HG02763 (cell line): ENCODE measurements at regions not wholly inside any gene's neighbourhood (a gene's known extent, or its start where the extent isn't known, plus 50 kb on each side); places are given as distances from the start of the nearest gene placed in this dataset.
"Not testable (repeated sequence)": the region's sequence is repeated elsewhere in the genome, so short reads cannot be mapped to it uniquely, and the experiment has no call there.

Experiments
- ATAC-seq: cut with Tn5 transposase; IDR thresholded peaks from one replicate; pipeline ENCODE4 v1.9.1; 2021; ENCODE audit warnings: mild to moderate bottlenecking, moderate library complexity; ENCODE audit not compliant: unreplicated experiment

DNA sequence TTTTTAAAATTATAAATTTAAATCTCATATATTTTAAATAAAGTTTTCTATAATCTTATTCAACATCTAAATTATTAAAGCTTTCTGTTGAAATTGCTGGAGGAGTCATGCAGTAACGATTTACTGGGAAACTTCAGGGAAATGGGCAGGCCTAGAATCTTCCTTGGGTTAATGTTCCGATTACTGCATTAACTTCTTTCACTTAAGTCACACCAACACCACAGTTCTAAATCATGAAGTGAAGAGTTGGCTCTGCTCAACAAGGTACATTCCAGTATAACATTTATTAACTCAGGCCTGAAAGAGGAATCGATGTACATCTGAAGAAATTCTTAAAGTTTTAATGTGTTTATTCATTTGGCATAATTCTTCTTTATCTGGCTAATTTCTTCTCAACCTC, 244.3 kb downstream of the CCER1 start:
- ATAC-seq = no peak

DNA sequence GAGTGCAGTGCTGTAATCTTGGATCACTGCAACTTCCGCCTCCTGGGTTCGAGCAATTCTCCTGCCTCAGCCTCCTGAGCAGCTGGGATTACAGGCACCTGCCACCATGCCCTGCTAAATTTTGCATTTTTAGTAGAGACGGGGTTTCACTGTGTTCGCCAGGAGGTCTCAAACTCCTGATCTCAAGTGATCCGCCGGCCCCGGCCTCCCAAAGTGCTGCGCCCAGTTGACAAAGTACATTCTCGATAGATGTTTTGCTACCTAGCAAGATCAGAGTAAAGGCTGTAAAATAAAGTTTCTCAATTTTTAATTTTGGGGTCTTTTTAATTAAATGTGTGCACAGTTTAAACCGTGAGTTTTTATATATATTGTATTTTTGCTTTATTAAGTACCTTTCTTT, 248.9 kb downstream of the CCER1 start:
- ATAC-seq = no peak

DNA sequence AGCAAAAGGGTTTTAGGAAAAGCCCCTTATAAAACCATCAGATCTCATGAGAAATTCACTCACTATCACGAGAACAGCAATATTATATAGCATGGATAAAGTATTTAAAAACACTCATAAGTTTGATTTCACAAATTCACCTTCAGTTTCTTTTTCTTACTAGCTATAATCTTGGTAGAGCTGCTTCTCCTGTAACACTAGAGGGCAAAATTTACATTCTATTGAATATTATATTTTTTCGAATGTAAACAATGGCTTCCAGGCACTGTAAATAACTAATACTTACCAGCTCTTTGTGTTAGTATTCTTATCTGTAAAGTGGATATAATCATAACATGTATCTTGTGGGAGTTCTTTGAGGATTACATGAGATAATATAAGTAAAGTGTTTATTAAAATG, 259.6 kb downstream of the CCER1 start:
- ATAC-seq = no peak

DNA sequence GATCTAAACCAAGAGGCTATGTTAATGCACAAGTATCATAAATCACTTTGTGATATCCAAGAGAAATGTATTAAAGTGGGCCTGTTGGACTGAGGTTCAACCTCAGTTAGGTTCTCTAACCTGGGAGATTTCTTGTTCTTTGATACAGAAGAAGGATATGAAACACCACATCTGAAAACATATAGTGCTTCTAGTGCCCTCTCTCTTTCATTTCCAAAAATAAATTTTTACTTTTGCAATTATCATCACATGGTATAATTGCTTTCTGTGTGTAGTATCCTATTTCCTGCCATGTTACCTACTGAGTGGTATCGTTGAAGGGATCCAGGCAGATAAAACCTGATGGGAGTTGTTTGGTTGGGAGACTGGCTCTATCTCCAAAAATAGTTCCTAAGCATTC, 264.9 kb downstream of the CCER1 start:
- no peak for ATAC-seq

DNA sequence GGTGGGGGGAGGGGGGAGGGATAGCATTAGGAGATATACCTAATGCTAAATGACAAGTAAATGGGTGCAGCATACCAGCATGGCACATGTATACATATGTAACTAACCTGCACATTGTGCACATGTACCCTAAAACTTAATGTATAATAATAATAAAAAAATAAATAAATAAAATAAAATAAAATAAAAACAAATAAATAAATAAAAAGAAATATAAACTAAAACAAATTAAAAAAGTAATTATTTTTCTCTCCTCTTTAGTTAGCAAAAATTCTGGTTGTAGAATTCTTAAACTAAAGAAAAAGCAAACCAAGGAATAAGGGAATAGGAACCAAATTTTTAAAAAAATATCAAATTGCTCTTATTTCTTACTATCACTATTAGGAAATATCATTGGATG, 267.3 kb downstream of the CCER1 start:
- not testable (repeated sequence) for ATAC-seq

DNA sequence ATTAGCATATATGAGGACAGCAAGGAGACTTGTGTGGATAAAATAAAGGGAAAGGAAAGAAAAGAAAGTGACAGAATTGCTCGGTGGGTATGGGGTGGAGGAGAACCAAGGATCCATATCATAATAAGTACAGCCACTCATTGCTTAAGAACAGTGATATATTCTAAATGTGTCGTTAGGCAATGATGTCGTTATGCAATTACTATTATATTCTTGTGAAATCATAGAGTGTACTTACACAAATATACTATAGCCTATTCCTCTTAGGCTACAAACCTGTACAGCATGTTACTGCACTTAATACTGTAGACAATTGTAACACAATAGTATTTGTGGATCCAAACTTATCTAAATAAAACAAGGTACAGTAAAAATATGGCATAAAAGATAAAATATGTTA, 271.1 kb downstream of the CCER1 start:
- no peak for ATAC-seq

DNA sequence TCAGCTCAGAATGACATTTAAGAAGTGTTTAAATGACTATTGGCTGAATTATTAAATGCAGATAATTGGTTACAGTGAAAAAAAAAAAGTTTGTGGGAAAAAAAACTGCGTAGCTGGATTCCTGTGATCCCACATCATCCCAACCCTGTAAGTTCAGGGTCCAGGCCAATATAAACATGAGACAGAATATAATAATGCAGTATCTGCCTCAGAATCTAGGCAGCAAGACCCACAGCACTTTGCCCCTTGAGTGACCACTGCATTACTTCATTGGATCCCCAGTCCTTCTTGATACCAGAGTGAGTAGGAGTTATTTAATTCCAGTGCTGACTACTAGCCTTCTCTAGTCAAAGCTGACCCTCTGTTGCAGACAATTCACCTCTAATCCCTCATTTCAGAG, 272.6 kb downstream of the CCER1 start:
- no peak for ATAC-seq

DNA sequence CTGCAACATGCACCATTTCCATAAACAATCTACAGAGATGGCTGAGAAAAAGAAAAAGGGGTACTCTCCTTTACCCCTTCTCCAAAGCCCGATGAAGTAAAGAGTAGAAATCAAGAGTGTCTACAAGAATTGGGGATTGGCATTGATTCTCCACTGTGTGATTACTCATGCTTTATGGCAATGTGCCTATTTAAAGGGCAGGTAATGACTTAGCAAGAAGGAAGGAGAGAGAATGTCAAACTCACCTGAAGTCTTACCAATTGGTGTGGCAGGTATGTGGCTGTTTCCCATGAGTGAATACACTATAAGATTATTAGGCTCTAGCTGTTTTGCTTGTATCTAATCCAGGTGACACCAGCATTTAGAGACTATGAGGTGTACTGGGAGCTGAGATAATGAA, 275.3 kb downstream of the CCER1 start:
- no peak for ATAC-seq

DNA sequence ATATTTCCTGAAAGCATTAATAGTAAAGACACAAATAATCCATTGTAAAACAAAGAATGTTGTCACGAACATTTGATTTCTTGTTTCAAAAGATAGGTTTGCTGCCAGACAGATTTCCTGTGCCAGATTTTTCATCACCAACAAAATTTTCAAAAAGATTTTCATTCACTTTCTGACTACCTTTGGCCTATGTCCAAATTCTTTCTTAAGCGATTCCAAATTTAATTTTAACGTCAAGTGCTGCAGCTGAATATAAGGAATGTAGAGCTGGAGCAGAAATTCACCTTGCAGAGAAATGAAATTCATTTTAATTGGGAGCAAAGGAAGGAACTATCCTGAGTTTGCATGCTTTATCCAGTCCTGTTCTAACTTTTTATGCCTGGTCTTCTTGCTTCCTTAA, 277.4 kb downstream of the CCER1 start:
- no peak for ATAC-seq

DNA sequence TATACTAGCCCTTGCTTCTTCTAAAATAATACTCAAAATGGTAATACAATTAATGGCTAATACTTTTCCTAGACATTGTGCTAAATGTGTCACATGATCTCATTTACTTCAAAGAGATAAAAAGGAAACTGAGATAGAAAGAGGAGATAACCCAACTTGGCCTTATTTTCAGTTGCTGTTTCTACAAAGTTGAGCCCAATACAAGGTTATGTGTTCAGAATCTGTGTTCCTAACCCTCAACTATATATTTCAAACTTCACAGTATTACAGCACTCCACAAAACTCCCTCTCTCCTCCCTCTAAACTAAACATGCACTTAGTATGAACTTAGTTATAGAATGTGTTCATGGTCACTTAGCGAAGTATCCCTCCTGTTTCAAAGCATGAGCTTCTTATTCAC, 277.9 kb downstream of the CCER1 start:
- no peak for ATAC-seq

DNA sequence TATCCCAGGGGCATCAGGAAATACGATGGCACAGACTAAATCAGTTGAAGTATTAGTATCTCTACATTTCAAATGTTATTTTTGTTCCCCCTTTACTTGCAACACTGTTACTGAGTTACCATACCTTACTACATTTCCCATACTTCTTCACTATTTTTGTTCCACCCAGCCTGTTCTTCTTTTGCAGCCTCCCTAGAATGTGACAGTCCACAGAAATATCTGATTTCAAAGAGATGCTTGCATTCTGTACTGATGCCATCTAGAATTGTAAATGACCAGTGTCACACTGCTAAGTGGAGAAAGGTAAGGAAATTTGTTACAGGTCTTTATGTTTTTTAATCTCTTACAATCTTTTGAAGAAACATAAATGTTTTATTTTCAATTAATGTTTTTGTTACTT, 279.9 kb downstream of the CCER1 start:
- no peak for ATAC-seq

DNA sequence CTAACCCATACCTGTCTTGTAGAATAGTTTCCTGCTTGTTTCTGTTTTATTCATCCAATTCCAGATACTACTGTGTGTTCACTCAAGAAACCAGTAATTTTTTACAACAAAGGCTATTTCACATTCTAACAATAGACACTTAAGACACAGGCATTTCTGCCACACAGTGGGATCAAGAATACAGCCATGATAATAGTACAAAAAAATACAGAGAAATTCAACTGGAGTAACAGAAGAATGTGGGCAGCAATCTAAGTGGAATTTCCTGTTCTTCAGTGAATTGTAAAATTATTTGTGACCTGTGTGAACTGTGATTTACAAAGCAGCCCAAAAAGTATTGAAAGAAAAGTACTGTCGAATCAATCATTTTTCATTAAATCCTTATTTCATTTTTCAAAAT, 282.9 kb downstream of the CCER1 start:
- no peak for ATAC-seq

DNA sequence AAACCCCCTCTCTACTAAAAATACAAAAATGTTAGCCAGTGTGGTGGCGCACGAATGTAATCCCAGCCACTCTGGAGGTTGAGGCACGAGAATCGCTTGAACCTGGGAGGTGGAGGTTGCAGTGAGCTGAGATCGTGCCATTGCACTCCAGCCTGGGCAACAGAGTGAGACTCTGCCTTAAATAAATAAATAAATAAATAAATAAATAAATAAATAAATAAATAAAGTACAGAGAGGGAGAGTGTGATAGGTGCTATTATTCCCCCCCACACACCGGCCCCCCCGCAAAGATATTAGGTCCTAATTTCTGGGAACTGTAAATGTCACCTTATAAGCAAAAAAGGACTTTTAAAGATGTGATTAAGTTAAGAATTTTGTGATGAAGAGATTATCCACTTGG, 291.0 kb downstream of the CCER1 start:
- not testable (repeated sequence) for ATAC-seq

DNA sequence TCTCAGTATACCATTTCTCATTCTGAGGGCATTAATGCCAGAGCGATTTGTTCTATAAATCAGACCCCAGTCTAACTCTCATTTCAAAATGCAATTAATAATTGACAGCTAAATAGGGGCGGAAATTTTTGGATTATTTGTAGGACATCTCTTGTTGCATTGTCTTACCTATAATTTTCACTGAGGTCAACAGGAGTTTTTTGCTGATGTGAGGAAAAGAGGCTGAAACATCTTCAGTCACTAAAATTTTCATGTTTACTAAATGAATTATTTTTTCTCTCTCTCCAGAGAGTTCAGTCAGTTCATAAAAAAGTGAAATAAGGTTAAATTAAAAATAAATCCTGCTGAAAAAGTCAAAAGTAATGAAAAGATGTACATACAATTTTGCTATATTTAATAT, 295.9 kb downstream of the CCER1 start:
- no peak for ATAC-seq

DNA sequence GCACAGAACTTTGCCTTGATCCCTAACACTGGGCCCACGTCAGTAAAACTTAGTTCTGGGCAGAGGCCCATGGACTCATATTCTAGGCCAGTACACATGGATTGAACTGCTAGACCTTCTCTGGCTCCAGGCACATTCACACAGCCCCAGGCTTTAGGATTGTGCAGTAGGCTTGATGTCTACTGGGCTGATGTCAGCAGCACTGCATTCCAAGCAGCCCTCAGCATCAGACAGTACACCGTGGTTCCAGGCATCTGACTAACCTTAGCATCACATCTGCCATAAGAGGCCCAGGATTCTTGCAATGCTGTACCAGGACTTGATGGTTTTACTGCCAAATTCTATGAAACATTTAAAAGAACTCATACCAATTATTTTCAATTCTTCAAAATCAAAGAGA, 301.9 kb downstream of the CCER1 start:
- no peak for ATAC-seq

DNA sequence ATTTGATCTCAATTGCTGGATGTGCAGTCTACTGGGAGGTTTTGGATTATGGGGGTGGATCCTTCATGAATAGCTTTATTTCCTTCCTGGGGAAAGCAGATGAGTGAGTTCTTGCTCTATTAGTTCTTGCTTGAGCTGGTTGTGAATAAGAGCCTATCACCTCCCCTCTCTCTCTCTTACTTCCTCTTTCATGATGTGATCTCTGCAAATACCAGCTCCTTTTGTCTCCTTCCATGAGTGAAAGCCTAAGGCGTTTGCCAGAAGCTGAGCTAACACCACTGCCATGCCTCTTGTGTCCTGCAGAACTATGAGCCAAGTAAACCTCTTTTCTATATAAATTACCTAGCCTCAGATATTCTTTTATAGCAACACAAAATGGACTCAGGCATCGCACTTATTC, 302.7 kb downstream of the CCER1 start:
- ATAC-seq = no peak

DNA sequence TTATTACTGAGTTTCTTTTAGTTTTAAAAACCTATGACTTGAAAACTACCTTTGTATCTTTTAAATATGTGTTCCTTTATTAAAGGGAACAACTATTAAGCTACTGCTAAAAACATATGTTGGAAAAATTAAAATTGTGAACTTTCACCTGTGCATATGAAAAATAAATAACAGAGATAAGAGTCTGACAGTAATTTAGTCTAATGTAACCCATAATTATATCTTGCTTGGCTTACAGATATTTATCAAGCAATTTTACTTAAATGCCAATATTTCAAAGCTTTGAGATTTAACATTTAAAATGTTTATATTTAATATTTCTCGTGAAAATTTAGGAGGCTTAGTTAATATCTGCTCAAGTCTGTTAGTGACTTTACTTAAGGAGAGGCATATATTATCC, 309.8 kb downstream of the CCER1 start:
- ATAC-seq = no peak

DNA sequence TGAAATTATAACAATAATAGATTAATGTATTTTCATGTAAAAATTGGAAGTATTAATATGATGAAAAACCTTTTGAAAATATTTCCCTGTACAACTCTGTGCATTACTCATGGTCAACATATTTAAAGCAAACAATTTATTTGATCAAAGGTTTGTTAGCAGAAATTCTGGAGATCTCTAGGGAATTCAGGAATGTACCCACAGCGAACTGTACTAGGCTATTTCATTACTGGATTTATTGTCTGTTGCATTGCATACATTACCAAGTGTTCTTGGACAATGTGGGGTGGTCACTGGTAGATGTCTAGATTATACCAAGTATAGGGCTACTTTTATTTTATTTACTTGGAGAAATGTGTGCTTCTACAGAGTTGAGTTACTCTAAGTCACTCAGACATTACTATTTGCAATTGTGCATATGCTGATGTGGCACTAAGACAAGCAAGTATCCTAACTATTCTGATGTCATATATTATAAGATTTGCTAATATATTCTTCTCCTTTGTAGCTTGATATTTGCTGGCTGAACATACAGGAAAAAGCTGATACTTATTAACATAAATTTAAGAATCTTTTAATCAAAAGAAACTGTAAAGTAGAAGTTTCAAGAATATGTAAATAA, 323.3 kb downstream of the CCER1 start:
- ATAC-seq = no peak

DNA sequence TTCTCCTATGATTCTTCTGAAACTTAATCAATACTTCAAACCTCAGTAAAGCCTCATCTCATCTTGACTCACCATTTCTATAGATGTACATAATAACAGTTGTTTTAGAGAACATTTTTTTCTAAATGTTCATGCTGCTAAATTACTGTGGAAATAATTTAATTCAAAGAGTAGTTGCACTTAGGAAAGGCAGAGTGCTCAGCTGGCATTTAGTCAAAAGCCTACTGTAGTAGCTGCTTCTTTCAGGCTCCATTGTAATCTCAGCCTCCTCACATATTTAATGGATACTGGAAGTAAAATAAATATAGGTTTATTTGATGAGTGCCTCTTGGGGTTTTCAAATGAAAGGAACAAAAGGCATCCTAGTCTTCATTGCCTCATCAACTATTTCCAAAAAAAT, 325.0 kb downstream of the CCER1 start:
- ATAC-seq = no peak

DNA sequence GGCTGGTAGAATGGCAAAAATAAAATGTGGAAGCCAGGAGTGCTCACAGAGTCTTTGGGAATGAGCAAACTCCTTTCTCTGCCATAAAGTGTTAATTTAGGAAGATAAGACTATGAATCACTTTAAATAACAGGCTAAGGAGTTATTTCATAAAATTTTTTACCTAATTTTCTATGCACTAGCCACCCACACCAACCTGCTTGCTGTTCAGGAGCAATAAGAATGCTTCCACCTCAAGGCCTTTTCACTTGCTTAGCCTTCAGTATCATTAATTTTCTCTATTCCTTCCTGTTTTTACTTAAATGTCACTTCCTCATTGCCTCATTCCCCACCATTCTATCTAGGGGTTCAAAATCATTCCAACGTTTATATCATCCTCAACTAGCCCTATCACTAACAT, 326.8 kb downstream of the CCER1 start:
- ATAC-seq = no peak

DNA sequence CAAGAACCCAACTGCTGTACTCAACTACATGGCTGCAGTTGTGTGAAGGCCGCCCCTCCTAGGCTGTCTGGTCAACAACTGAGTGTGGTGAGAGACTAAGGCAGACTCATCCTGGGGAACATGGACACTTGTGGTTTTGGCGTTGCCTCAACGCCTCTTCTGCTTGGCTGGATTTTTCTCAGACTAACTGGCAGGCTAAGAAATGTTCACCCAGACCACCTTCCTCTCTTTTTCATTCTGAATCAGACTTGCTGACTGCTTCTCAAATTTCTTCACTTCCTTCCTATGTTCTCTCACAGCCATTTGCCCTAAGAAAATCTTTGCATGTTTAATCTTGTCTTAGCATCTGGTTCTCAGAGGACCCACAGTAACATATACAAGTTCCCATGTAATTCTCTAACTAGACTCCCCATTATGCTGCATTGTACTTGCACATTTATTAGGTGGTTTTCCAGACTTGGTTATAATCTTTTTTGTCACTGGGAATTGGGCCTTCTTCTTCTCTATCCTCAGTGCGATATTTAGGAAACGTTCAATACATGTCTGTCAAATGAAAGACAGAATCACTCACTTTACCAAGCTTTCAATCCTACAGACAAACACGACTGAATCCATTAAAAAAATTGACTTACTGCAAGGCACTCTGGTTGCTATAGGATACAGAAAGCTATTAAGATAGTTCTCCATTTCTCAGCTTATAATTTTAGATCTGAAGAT, 327.6 kb downstream of the CCER1 start:
- ATAC-seq = no peak

DNA sequence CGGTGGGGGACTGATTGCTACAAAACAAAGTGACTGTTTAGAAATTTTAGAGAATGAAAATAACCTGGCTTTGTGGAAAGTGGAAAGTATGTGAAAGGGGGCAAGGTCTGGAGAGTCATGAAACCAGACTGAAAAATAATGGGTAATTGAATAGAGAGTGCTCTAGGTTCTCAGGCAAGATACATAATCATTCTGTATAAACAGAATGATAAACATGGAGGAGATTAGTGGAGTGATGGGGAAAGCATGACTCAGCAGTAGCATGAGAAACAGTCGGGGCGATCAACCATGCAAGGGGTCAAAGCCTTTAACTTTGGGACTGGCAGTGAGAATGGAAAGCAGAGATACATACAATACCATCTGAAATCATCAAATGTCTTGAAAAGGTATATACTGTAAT, 332.5 kb downstream of the CCER1 start:
- no peak for ATAC-seq

DNA sequence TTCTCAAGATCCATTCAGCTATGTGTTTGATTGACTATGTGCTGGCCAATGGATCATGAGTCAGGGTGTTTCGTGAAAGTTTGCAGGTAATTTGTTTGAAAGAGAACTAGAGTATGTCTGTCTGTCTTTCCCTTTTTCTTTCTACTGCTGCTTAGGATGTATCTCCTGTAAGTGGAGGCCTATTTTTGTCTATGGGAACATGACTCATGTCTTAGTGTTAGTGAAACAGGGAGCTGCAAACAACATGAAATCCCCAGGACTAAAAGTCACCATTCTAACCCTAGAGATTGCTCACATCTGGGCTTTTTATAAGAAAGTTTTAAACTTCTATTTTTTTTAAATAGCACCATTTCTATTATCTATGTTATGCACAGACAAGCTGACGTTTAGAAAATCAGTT, 333.0 kb downstream of the CCER1 start:
- ATAC-seq = no peak
